OCI-M1 (cell line): ENCODE measurements at regions not wholly inside any gene's neighbourhood (a gene's known extent, or its start where the extent isn't known, plus 50 kb on each side); places are given as distances from the start of the nearest gene placed in this dataset.

Experiments
- DNase-seq: peaks from one replicate; lab custom pipeline; 2025; lab: John Stamatoyannopoulos, UW

DNA sequence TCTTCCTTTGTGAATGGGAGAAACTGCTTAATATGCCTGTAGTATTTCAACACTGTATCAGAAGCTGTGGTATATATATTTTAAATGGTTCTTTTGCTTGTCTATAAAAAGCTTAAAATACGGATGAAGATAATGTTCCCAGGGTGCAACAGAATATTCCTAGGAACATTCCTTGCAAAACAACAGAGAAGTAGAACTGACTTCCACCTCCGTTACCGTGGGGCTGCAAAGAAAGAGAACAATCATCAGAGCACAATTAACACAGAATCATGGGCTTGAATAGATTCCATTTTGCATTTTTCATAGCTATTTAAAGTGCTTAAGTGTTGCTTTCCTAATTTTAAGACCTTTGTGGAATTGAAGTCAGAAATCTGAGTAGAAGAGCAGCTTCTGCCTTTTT is 1227.7 kb downstream of the EFNB2 start:
- DNase-seq = no peak

DNA sequence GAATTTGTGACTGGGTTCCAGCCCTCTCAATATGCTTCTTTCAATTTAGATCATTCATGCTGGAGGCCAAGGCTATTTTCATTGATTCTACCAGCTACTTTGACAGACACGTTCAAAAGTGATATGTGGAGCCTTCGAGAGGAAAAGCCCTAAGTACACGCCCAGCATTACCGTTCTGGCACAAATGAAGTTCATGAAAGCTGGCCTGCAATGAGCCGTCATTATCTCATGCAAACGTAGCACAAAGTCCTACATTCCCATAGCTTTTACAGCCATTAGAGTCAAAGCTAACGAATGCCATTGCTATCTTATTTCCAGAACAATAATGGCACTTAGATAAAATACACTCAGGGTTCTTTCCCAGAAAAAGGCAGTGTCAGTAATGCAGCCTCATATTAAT is 1237.6 kb downstream of the EFNB2 start:
- DNase-seq = no peak

DNA sequence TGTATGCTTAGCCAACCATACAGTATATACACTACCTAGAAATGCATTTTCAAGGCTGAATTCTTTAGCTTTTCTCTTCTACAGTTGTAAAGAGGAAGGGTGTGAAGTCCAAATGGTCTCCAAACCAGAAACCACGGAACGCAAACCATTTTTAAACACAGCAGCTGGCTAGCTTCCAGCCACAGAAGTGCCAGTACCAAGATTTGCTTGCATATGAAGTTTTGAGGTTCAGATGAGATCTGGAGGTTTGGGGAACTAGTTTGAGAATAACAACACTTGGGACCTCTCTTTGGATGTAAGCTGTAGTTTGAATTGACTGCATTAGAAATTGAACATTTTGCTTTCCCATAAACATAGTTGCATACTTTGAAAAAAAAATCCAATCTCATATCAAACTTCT is 1243.5 kb downstream of the EFNB2 start:
- peak; percentile 3 for DNase-seq

DNA sequence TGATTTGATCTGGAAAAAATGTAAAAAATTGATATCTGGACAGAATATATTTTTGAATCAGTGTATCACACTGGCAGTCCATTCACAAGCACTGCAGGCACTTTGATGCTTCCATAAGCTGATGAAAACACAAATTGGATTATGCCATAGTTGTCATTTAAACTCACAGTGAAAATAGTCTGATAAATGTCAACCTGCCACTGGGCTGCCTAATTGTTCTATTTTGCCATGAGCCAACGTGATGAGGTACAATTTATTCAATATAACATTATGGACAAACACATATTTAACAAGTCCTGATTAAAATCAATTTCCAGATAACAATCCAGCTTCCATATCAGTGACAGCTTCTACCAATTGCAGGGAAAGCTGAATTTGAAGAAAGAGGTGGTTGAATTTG is 1244.9 kb downstream of the EFNB2 start:
- DNase-seq = no peak

DNA sequence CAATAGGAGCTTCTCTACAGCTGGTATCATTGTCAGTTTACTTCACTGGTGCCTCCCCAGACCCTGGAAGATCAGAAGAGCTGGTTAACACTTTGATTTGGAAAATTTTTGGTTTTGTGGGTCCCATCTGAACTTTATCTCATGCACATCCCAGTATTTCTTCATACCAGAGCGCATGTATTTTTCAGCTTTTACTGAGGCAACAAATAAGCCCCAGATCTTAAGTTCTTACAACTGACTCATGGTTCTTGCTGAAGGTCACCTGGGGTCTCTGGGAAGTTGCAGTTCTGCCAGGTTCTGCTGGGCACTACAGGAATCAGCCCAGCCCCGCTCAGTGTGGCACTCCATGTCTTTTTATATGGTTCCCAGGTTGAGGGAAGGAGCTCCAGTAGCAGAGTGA is 1249.9 kb downstream of the EFNB2 start:
- no peak for DNase-seq

DNA sequence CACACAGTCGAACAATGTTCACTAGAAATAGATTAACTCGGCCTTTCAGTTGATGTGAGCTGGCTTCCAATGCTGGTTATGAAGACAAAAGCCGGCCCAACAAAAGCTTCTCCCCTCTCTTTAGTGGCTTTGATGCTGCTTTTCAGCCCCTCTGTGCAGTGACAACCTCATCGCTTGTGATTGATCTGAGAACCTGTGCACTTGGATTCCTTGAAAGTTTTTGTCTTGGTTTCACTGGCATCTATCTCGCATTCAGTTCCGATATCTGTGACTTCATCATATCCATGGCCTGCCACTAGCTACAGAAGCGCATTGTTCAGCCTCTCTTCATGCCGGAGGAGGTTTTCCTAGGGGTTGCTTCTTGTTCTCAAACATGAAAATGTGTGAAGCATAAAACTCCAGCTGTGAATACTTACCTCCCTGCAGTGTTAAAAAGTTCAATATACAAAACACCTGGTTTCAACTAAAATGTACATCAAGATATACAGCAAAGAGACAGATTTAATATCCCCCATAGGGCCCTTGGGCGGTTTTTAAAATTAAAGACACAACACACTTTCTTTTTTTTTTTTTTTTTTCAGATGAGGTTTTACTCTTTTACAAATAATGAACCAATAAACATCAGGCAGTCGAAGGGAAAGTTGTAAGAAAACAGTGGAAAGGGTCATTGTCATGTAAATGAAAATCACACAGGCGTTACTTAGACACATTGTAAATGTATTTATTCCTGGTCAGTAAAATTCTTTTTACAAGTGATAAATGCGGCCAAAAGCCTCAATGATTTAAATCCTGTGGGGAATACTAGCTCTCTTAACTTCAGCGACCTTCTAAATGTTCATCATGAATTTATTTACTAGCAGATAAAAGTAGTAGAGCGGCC is 1252.8 kb downstream of the EFNB2 start:
- DNase-seq = no peak

DNA sequence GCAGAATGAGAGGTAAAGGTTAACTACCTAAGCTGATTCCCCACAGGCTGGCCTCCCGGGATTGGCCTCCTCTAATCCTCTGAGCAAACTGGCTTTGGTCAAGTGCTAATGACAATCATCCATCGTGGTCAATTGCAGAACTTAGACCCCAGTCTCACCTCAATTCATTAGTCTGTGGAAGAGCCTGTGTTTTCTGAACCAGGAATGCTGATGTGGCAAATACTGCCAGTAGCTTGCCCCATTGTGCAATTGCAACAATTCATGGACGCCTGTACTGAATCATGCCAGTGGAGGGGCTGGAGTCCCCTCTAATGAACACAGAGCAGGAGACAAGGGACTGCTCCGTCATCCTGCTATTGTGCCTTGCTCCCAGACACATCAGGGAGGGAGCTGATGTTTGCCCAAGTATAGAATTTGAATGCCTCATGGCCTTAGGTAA is 1256.5 kb downstream of the EFNB2 start:
- DNase-seq = no peak

DNA sequence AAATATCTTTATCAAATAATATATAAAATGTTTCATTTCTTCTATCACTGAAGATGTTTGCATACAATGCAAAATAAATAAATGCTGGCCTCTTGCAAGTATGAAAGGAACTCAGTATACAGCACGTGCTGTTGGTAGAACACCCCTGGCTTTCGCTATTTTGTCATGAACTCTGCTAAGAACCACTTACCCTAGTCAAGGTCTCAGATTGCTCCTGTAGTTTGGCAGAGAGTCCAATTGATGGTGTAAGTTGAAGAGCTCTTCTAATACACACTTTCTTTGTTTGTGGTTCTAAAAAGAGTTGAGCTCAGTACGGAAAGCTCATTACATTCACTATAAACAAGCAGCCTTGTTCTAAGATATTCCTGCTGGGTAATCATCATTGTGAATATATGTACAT is 1258.9 kb downstream of the EFNB2 start:
- no peak for DNase-seq

DNA sequence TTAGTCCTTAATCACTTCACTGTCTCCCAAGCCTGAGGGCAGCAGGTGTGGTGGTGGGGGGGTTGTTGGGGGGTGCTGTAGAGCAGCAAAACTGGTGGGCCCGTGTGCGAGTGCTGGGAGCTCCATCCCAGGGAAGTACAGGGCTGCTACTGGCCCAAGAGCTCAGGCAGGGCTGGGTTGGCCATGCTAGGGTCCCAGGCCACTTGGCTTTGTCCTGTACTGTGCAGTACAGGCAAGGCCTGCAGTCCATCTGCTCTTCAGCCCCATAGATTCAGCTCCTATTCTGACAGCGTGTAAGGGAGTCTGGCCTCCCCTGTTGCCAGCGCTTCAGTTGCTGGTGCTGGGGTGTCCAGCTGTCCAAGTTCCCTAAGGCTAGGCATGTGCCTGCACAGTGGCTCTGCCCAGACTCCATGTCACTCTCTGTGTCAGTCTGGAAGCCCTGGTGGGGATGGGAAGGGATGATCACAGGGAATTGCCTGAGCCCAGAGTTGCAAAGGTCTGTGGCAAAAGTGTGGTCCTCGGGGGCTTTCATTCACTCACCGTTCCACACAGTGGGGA is 1261.7 kb downstream of the EFNB2 start:
- DNase-seq = no peak

DNA sequence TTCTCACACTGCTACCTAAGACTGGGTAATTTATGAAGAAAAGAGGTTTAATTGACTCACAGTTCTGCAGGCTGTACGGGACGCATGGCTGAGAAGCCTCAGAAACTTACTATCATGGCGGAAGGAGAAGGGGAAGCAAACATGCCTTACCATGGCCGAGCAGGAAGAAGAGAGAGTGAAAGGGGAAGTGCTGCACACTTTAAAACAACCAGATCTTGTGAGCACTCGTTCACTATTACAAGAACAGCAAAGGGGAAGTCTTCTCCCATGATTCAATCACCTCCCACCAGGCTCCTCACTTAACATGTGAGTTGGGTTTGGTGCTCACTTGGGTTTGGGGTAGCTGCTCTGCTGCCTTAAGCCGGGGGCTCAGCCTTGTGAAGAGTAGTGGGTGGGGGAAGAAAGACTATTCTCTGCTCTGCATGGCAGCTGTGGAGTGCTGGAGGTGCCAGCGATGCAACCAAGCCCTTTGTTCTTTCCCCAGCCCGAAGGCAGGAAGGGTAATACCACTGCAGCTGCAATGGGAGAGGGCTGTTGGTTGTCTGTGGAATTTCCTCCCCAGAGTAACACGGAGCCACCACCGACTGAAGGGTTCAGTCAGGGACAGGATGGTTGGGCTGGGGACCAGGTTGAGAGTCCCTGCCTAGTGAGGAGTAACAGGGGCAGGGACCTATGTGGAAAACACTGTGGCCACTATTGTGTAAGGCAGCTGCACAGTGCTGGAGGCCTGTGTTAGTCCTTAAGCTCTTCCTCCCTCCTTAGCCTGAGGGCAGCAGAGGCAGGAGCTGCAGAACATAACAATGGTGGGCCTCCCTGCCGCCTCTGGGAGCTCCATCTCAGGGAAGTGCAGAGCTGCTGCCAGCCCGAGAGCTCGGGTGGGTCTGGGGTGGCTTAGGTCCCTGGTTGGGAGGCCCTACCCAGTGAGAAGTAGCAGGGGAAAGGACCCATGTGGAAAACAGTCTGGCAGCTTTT is 1262.5 kb downstream of the EFNB2 start:
- DNase-seq = peak; percentile 61

DNA sequence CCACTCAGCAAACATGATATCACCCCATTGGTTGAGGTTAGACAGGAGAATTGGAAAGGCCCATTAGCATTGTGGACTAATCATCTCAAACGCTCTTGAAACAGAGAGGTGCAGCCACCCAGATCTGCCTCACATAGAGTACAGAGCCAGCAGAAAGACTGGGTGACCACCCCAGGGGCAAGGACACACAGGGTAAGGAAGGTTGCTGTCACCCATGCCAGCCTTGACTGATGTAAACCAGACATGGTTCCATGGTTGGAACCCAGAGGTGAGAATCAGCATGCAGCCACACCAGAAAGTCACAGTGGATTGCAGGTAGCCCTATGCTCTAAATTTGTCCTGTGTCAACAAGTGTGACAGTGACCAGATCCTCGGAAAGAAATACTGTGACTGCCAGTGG is 1268.8 kb downstream of the EFNB2 start:
- no peak for DNase-seq

DNA sequence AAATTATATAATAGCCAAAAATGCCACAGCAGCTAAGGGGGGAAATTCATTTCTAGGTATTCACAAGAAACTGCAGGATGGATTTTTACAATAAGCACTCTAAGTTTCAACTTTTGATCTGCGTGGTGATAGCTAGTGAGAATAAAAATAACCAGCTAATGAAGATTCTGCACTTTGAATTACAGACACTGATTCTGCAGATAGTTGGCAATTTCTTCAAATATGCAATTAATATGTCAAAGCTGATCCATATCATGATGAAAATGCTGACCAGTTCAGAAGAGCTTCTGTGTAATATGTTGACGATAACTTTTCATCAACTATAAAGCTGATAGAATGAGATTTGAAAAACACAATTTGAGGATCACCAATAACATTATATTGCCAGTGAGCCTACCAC is 1272.9 kb downstream of the EFNB2 start:
- no peak for DNase-seq

DNA sequence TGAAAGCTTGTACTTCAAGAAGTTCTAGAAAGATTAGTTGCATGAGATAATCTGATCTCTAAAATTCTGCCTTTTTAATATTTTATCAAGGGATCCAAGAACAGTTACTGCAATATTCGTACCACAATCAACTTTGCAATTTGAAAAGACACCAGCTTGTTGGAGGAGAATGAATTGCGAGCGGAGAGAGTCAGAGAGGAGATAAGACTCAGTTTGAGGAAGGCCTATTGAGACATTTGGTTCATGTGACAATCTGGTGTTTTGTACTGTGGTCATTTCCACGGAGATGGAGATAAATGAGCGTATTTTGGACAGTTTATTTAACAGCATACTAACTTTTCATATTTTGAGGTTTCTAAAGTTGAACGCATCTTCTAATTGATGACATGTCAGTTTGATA is 1276.0 kb downstream of the EFNB2 start:
- peak; percentile 29 for DNase-seq

DNA sequence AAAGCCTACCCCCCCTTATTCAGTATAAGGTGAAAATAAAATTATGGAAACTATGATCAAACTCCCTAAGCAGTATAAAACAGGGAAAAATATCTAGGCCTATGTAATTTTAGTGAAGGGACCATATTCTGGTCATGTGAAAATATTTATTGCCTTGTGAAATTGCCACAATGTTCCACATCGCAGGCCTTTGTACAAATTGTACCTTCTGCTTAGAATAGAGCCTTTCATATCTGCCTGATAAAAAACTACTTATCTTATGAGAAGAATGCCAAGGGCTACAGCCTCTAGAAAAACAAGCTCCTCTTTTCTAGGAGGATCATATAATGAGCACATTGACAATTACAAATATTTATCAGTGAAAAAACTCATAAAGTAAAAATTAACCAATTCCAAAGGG is 1280.0 kb downstream of the EFNB2 start:
- DNase-seq = no peak

DNA sequence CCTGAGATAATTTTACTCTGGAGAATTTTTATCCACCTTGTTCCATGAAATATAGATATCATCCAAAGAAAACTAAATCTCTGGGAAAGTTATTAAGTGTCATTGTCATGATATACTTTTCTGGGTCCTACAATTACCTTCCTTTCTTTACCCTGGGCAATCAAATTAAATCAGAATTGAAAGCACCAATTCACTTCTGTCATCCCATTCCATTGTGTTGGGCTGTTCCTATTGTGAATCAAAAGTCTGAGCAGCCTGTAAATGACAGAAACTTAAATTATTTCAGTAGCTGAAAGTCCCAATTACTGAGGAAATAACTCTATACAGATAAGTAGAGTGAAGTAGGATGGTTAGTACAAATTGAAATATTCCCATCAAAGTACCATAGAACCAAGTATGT is 1284.2 kb downstream of the EFNB2 start:
- DNase-seq = no peak

DNA sequence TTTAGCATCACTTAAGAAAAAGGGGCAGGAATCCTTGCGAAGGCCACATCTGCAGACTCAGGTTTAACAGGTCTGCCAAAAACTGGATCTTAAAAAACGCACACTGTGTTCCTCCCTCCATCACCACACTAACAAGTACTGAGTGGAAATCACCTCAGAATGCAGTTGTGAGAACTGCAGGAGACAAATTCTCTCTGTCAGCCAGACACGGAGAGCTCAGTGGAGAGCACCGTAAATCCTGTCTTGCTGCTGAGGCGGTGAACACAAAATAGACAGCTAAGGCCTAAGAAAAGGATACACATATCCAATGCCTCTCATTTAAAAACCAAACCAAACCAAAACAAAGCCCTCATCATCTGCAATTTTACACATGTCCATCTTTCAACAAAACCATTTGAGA is 1287.6 kb downstream of the EFNB2 start:
- no peak for DNase-seq

DNA sequence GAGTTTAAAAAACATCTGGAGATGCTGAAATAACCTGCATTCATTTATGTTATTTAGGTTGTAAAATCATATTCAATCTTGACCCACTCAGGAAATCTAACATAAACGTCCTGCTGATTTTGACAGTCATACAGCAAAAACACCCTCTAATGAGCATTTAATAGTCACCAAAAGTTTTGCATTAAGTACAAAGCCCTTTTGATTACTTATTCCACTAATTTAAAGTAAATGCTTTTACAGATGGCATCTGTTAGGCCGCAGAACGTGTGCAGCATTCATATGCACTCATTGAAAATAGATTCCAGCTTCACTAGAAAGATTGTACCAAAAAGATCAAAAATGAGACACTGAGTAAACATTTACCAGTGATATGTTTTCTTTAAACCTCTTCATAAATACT is 1295.1 kb downstream of the EFNB2 start:
- no peak for DNase-seq

DNA sequence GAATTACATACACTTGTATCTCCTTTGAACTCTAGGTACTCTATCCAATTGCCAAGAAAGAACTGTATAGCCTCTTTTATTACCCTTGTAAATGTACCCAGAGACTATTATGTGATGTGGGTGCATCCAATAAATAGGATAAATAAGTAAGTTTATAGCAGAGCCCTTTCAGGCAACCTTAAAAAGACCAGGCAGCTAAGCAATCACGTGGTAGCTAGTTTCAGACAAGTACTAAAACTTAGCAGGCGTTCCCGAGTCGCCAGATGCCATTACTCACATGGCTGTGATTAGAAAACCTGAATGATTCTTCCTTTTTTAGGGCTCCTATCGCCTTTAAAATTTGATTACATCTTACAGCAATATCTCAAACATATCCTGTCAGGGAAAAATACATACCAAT is 1303.0 kb downstream of the EFNB2 start:
- DNase-seq = no peak

DNA sequence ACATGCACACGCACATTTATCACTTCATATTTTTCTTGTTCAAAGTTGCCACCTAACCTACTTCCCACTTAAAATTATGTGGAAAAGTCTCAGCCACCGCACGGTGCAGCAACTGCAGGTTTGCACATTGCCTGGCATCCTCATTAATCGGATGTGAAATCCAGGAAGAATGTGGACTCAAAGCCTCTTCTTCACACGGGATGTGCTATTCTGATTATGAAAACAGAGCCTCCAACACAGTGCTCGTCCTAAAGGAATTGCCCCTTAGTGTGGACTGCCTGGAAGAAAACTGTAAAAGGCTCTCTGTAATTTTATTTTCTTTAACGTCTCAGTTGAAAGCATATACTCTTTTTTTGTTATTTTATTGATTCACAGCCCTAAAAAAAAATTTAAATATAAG is 1303.5 kb downstream of the EFNB2 start:
- DNase-seq = no peak

DNA sequence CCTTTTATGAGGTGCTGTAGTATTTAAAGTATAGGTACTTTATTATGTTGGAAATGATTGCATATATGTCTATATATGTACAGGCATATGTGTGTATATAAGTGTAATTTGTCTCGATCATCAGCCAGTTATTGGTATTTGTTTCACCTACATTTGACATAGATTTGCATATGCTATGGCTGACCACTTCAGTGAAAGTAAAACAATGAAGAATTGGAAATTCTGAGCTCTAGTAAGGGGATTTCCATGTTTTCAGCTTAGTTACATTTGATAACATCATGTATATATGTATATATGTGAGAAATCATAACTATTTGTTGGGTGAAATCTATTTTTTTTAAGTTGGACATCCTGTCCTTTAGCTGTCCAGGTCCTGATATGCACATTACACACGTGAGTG is 1303.9 kb downstream of the EFNB2 start:
- no peak for DNase-seq

DNA sequence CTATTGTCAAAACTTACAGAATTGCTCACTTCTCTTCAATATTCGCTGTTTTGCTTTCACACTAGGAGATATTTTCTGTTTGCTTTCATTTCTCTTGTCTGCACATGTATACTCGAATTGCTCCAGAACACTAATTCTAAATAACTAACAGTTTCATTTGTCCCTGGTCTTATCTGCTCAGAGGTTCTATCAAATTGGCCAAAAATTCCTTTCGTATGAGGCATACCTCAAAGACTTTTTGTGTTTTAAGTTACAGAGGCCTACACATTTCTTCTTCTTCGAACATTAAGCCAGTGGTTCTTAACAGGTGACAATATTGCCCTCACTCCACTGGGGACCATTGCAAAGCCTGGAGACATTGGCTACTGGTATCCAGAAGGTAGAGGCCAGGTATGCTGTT is 1314.6 kb downstream of the EFNB2 start:
- DNase-seq = no peak

DNA sequence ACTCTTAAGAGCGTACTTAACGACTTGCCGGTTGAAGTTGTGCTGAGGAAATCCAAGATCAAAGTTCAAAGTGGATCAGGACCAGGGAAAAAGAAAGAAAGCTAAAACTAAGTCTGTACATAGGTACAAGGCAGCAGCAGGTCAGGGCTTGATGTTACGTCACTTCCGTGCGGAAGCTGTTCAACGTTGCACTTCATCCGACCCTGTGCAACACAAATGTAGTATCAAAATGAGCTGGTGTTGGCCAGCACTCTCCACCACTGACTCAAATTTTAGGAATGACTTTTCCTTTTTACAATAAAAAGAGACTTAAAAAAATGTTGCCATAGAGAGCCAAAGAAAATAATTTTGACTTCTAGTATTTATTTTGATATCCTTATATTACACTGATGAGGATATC is 1315.4 kb downstream of the EFNB2 start:
- DNase-seq = no peak

DNA sequence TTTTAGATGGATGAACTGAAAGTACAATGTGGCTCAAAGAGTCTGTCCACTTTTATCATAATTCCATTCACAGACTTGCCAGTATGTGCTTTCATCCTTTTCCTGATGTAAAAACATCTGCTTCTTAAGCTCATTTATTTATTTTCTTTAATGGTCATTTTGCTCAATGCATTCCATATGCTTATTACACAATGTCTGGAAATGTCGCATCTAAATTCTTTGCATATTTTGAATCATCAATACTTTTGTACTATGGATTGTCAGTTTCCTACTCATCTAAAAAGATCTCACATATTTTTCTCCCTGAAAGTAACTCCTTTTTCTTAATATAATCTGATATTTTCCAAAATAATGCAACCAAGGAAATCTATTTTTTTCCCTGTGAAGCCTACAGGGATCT is 1315.8 kb downstream of the EFNB2 start:
- no peak for DNase-seq
